HG02938 (cell line): ENCODE measurements at regions not wholly inside any gene's neighbourhood (a gene's known extent, or its start where the extent isn't known, plus 50 kb on each side); places are given as distances from the start of the nearest gene placed in this dataset.

Experiments used
- ATAC-seq: cut with Tn5 transposase; IDR thresholded peaks from one replicate; pipeline ENCODE4 v1.9.1; 2021; ENCODE audit warnings: mild to moderate bottlenecking, moderate library complexity; ENCODE audit not compliant: unreplicated experiment

DNA sequence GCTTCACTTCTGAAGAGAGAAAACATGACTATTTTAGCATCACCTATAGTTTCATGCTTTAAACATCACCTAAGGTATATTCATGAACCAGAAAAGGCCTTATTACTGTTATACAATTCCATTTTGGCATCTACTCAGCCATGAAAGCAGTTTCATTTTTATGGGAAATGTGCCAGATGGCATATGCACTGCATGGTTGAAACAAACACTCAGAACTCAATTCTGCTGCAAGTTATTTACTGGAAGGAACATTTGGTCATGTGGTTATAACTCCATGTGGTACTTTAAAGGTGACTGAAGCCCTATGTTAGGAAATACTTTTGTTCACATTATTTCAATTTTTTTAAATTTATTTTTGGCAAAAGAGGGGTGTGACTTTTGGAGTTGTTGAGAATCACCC, 287.5 kb upstream of the CRIM1 start:
- no peak for ATAC-seq

DNA sequence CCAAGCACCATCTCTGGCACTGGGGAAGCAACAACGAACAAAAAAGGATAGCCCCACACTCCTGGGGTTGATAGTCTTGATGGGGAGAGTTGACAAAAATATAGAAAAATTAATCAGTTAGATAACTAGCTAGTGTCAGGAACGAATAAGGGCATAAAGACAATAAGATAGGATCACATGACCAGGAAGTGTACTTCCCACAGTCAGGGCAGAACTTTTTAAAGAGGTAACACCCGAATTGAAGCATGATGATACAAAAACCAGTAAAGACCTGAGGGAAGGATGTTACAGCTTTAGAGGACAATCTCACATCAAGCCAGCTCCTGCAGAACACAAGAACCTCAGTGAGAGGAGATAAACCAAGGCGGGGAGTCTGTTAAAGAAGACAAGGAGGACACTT, 295.4 kb upstream of the CRIM1 start:
- peak; percentile 17 for ATAC-seq

DNA sequence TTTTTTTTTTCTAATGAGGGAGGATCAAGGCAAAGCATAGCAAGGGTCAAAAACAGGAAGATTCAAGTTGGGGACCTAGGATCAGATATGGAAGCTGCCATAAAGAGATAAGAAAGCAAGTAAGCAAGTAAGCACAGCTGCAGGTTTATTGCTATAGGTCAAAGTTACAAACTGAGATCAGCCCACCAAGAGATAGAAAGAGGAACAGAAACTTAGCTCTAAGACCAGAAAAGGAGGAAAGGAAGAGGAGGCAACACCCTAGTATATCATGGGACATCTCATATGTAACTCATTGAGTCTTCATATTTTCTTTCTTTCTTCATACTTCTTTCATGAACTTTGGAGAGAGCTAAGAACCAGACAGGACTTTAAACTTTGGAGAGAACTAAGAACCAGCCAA, 295.9 kb upstream of the CRIM1 start:
- ATAC-seq: peak; percentile 100

DNA sequence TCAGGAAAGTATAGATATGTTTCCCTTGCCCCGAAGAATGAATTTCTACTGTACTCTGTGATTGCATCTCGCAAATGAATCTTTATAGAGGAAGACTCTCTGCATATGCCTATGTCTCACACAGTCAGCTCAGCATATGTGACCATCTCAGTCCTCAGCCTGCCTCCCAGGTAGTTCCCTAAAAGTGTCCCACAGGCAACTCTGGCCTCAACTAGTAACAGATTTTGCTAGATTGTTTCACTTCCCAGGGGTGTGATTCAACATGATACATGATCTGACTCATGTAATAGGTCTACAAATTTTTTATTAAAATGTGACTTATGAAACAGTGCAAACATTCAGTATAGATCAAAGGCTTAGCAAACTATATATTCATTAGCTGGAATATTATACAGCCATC, 296.6 kb upstream of the CRIM1 start:
- no peak for ATAC-seq

DNA sequence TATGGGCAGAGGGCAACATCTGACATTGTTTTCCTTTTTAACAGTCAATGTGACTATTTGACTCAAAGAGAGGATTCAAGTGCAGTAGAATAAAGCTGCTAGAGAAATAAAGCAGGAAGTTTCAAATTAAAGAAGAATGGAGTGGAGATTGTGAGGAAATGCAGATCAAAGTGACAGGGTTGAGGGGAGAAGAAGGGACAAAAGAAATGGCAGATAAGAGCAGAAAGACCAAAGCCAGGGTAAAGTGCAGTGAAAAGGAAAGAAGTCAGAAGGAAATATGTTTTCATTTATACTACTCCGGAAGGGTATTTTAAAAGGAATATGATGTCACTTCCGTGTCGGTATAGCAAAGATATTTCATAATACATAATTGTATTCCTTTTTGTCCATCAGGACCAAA, 297.5 kb upstream of the CRIM1 start:
- ATAC-seq: no peak

- ATAC-seq: no peak
Observed at GRCh38 chr2:36052819-36053218, 302.8 kb upstream of the CRIM1 start.

DNA sequence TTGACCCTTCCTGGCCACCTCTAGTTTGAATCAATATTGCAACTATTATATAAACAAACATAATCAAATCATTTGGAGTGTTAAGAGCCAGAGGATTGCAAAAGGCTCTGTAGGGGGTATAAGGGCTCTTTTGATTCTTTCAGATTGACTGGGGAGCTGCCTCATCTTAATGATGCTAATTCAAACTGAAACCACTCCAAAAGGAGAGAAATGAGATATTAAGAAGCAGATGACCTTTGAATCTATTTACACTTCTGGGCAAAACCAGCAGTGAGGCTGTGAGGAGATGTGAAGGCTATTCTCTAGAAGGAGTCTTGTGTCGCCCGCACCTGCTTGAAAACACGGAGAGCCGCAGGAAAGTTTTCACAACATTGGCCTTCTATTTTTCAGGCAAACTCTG, 311.2 kb upstream of the CRIM1 start:
- no peak for ATAC-seq

DNA sequence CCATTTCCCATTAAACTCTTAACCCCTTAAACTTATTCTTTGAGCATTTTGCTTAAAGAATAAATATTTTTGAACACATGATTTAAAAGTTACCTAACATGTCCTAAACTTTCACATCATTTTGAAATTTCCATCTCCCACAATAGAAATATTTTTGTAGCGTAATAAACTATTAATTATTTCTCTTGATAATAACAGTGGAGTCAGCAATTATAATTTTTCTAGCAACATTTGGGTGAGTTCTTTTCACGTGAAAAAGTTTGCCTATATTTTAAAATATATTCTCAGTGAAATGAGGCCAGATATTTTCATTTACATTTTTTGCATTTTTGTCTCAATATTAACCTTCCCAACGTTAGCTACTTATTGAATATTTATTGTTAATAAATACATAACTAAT, 320.4 kb upstream of the CRIM1 start:
- no peak for ATAC-seq

DNA sequence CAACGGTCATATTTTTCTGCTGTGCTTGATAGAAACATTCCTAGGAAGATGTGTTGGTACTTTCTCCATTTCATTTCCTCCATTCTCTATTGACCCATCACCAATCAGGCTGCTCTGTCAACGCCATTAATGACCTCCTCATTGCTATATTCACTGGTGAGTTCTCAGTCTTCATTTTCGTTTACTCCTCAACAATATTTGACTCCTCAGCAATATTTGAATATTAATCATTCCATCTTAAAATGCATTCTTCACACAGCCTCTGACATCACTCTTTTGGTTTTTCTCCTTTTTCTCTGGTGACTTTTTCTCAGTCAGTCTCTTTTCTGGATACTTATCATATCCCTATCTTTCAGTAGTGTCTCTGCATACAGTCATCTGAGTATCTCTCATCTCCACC, 323.5 kb upstream of the CRIM1 start:
- no peak for ATAC-seq

DNA sequence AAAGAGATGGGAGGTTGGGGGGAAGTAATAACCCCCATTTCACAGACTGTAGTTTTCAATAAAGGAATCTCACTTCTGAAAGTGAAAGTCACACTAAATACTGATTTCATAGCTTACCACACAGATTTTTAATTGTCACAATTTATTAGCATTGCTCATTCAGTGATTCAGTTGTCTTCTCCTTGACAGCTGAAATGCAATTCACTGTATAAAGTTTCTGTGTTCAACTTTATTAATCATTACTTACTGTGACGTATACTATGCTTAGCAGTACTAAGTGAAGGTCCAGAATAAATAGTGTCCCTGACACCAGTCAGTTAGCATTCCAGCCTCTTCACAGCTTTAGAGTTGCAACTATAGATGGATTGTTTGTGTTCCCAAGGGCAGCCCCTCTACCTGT, 324.1 kb upstream of the CRIM1 start:
- ATAC-seq: no peak

- ATAC-seq: no peak
Observed at GRCh38 chr2:36027616-36028015, 328.0 kb upstream of the CRIM1 start.

DNA sequence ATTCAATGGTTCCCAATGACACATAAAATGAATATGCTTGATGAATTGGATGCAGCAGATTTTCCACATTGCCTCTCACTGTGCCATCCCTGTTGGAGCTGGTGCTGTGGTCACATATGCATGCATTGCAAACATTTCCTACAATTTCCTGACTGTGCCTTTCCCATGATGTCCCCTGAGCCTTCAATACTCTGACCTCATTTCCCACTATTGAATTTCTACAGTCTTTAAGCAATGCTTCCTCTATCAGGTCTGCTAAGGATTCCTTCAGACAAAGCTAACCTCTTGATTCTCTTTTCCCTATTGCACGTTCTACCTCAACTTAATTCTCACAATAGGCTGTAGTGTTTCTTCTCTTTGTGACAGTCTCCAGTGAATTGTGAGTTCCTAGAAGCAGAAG, 342.5 kb upstream of the CRIM1 start:
- ATAC-seq: no peak

DNA sequence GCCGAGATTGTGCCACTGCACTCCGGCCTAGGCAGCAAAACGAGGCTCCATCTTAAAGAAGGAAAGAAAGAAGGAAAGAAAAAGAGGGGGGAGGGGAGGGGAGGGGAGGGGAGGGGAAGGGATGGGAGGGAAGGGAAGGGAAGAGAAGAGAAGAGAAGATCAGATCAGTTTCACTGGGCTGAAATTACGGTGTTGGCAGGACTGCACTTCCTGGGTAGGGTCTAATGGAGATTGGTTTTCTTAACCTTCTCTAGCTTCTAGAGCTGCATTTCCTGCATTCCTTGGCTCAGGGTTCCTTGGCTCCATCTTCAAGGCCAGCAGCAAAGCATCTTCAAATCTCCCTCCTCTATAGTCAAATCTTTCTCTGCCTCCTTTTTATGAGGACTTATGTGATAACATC, 349.1 kb upstream of the CRIM1 start:
- no peak for ATAC-seq

- no peak for ATAC-seq
Observed at GRCh38 chr2:36002941-36003340, 352.6 kb upstream of the CRIM1 start.

DNA sequence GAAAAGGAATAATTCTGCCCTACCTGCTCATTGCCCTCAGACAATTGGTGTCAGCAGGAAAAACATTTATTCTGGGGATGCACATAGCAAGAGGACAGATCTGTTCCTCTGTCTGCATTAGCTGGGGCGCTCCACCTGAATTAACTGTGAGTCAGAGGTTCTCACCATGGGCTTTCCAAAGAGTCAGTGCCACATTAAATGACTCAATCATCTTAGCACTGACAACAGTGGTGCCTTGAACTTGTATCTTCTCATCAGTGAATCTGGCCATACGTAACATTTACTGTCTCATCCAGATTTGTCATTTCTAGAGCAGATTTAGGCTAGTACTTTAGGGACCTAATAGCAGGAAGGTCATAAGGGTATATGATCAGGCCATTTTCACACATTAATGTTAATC, 358.1 kb upstream of the CRIM1 start:
- ATAC-seq: no peak

- no peak for ATAC-seq
Observed at GRCh38 chr2:35989503-35989902, 366.1 kb upstream of the CRIM1 start.

DNA sequence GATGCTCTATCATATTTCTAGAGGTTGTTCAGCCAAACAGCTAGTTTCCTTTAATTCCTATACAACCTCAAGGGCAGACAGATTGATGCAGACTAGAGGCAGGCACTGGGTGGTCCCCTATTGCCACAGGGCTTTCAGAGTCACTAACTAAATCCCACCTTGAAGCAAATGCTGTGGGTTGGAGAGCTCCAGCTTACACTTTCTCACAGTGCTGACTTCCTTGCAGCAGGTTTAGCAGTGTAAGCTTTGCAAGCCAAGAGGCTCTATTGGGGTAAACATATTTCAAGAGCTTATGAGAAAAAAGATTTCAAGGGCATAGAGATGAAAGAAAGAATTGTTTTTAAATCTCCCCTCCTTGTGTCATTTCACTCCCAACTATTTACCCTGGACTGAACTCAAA, 366.5 kb upstream of the CRIM1 start:
- ATAC-seq: no peak

DNA sequence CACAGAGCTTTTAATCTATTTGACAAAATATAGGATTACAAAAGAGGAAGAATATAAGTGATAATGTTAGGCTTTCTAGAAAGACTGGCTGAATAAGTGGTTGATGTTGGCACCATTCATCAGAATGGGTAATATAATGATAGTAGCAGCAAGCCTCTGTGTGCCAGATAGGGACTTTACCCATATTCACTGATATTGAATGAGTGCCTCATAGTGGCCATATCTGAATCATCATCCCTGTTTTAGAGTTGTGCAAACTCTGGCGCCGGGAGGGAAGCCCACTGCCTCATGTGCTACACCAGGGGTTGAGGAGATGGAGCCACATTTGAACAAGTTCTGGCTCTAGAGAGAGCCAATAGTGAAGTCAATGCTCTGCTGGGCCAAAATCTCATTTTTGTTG, 368.7 kb upstream of the CRIM1 start:
- ATAC-seq: no peak

- ATAC-seq: peak; percentile 97
Observed at GRCh38 chr2:35978218-35978617, 377.4 kb upstream of the CRIM1 start.

DNA sequence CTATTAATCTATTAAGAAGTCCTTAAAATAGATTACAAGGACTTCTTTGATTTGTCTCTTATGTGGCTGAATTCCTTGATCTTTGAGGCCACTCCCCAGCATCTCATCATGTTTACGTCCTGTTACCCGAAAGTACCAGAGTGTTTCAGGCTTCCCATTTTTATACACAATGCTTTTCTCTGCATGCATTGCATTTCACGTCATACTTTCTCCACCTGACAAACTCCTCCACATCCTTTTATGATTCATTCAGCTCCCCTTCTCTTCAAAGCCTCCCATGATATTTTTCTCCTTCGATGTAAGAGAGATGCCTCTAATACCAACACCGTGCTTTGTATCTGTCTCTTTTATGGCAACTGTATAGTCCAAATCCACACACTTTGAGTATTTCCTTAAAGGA, 379.0 kb upstream of the CRIM1 start:
- ATAC-seq: no peak

GRCh38 chr2:35973737-35974132, 381.8 kb upstream of the CRIM1 start:
- no peak for ATAC-seq

- peak; percentile 70 for ATAC-seq
Observed at GRCh38 chr2:35973132-35973736, 382.3 kb upstream of the CRIM1 start.

GRCh38 chr2:35963824-35964223, 391.8 kb upstream of the CRIM1 start:
- no peak for ATAC-seq

GRCh38 chr2:35963357-35963756, 392.2 kb upstream of the CRIM1 start:
- ATAC-seq: no peak
